ENCODE measurements at regions not wholly inside any gene's neighbourhood (a gene's known extent, or its start where the extent isn't known, plus 50 kb on each side); places are given as distances from the start of the nearest gene placed in this dataset.

GRCh38 chr2:120878970-120879369, 143.3 kb downstream of the GLI2 start:
- Histone ChIP-seq H3K9ac (ENCODE audit: low read length) (no peak overlapping the region), H3K9me3 (ENCODE audit: control insufficient read depth, low read length) (no peaks in the 10 kb centered on the region), H3K36me3 (ENCODE audit: control insufficient read depth, insufficient read depth, low read length) (no peaks in the 10 kb centered on the region), H3K27me3 (ENCODE audit: control insufficient read depth, insufficient read depth, low read length) (peaks cover 15% of the 10 kb centered on the region), H3K4me1 (ENCODE audit: control insufficient read depth, insufficient read depth, low read length) (peaks cover 6% of the 10 kb centered on the region), H3K4me3 (ENCODE audit: low read length) (no peak overlapping the region)

- H3K9ac ChIP-seq (ENCODE audit: low read length) = no peak overlapping the region
- peaks cover 15% of the 10 kb centered on the region for H3K27me3 ChIP-seq (ENCODE audit: control insufficient read depth, insufficient read depth, low read length)
- H3K4me3 ChIP-seq (ENCODE audit: low read length) = no peak overlapping the region
- no peaks in the 10 kb centered on the region for H3K36me3 ChIP-seq (ENCODE audit: control insufficient read depth, insufficient read depth, low read length)
- no peaks in the 10 kb centered on the region for H3K9me3 ChIP-seq (ENCODE audit: control insufficient read depth, low read length)
- peaks cover 6% of the 10 kb centered on the region for H3K4me1 ChIP-seq (ENCODE audit: control insufficient read depth, insufficient read depth, low read length)
Measured at GRCh38 chr2:120879431-120880295, 144.0 kb downstream of the GLI2 start.

GRCh38 chr2:120880381-120880780, 144.7 kb downstream of the GLI2 start:
- peaks cover under 1% of the 10 kb centered on the region for H3K4me1 ChIP-seq (ENCODE audit: control insufficient read depth, insufficient read depth, low read length)
- no peak overlapping the region for H3K4me3 ChIP-seq (ENCODE audit: low read length)

GRCh38 chr2:120881981-120882788, 146.5 kb downstream of the GLI2 start:
- H3K4me1 ChIP-seq (ENCODE audit: control insufficient read depth, insufficient read depth, low read length) = peaks cover 11% of the 10 kb centered on the region

More at GRCh38 chr2:120880381-120880780, 144.7 kb downstream of the GLI2 start:
- H3K9ac ChIP-seq (ENCODE audit: low read length) = no peak overlapping the region
- H3K9me3 ChIP-seq (ENCODE audit: control insufficient read depth, low read length) = no peaks in the 10 kb centered on the region
- H3K36me3 ChIP-seq (ENCODE audit: control insufficient read depth, insufficient read depth, low read length) = no peaks in the 10 kb centered on the region
- peaks cover 15% of the 10 kb centered on the region for H3K27me3 ChIP-seq (ENCODE audit: control insufficient read depth, insufficient read depth, low read length)

GRCh38 chr2:120883607-120884440, 148.2 kb downstream of the GLI2 start:
- peaks cover 27% of the 10 kb centered on the region for H3K4me1 ChIP-seq (ENCODE audit: control insufficient read depth, insufficient read depth, low read length)
- H3K9me3 ChIP-seq (ENCODE audit: control insufficient read depth, low read length) = no peaks in the 10 kb centered on the region
- H3K27me3 ChIP-seq (ENCODE audit: control insufficient read depth, insufficient read depth, low read length) = peaks cover 26% of the 10 kb centered on the region
- H3K36me3 ChIP-seq (ENCODE audit: control insufficient read depth, insufficient read depth, low read length) = no peaks in the 10 kb centered on the region
- no peak overlapping the region for H3K4me3 ChIP-seq (ENCODE audit: low read length)
- H3K9ac ChIP-seq (ENCODE audit: low read length) = no peak overlapping the region

More at GRCh38 chr2:120881981-120882788, 146.5 kb downstream of the GLI2 start:
- no peaks in the 10 kb centered on the region for H3K9me3 ChIP-seq (ENCODE audit: control insufficient read depth, low read length)
- peaks cover 19% of the 10 kb centered on the region for H3K27me3 ChIP-seq (ENCODE audit: control insufficient read depth, insufficient read depth, low read length)
- no peak overlapping the region for H3K9ac ChIP-seq (ENCODE audit: low read length)
- H3K36me3 ChIP-seq (ENCODE audit: control insufficient read depth, insufficient read depth, low read length) = no peaks in the 10 kb centered on the region
- H3K4me3 ChIP-seq (ENCODE audit: low read length) = no peak overlapping the region

GRCh38 chr2:120884472-120885290, 149.0 kb downstream of the GLI2 start:
- H3K4me1 ChIP-seq (ENCODE audit: control insufficient read depth, insufficient read depth, low read length) = peaks cover 27% of the 10 kb centered on the region
- H3K36me3 ChIP-seq (ENCODE audit: control insufficient read depth, insufficient read depth, low read length) = no peaks in the 10 kb centered on the region
- H3K9ac ChIP-seq (ENCODE audit: low read length) = no peak overlapping the region
- peaks cover 22% of the 10 kb centered on the region for H3K27me3 ChIP-seq (ENCODE audit: control insufficient read depth, insufficient read depth, low read length)
- no peaks in the 10 kb centered on the region for H3K9me3 ChIP-seq (ENCODE audit: control insufficient read depth, low read length)
- no peak overlapping the region for H3K4me3 ChIP-seq (ENCODE audit: low read length)

GRCh38 chr2:120885321-120885720, 149.7 kb downstream of the GLI2 start:
- no peak overlapping the region for H3K4me3 ChIP-seq (ENCODE audit: low read length)
- H3K4me1 ChIP-seq (ENCODE audit: control insufficient read depth, insufficient read depth, low read length) = peaks cover 27% of the 10 kb centered on the region
- no peak overlapping the region for H3K9ac ChIP-seq (ENCODE audit: low read length)
- peaks cover 17% of the 10 kb centered on the region for H3K27me3 ChIP-seq (ENCODE audit: control insufficient read depth, insufficient read depth, low read length)
- no peaks in the 10 kb centered on the region for H3K9me3 ChIP-seq (ENCODE audit: control insufficient read depth, low read length)
- no peaks in the 10 kb centered on the region for H3K36me3 ChIP-seq (ENCODE audit: control insufficient read depth, insufficient read depth, low read length)

GRCh38 chr2:120885749-120886148, 150.1 kb downstream of the GLI2 start:
- H3K9ac ChIP-seq (ENCODE audit: low read length) = no peak overlapping the region
- H3K27me3 ChIP-seq (ENCODE audit: control insufficient read depth, insufficient read depth, low read length) = peaks cover 15% of the 10 kb centered on the region
- no peaks in the 10 kb centered on the region for H3K9me3 ChIP-seq (ENCODE audit: control insufficient read depth, low read length)
- H3K36me3 ChIP-seq (ENCODE audit: control insufficient read depth, insufficient read depth, low read length) = no peaks in the 10 kb centered on the region
- no peak overlapping the region for H3K4me3 ChIP-seq (ENCODE audit: low read length)
- peaks cover 27% of the 10 kb centered on the region for H3K4me1 ChIP-seq (ENCODE audit: control insufficient read depth, insufficient read depth, low read length)

GRCh38 chr2:120886534-120887319, 151.1 kb downstream of the GLI2 start:
- Histone ChIP-seq H3K9me3 (ENCODE audit: control insufficient read depth, low read length) (no peaks in the 10 kb centered on the region), H3K9ac (ENCODE audit: low read length) (no peak overlapping the region)

GRCh38 chr2:120887320-120887697, 151.6 kb downstream of the GLI2 start:
- H3K4me1 ChIP-seq (ENCODE audit: control insufficient read depth, insufficient read depth, low read length) = peaks cover 27% of the 10 kb centered on the region
- H3K36me3 ChIP-seq (ENCODE audit: control insufficient read depth, insufficient read depth, low read length) = no peaks in the 10 kb centered on the region
- H3K9ac ChIP-seq (ENCODE audit: low read length) = no peak overlapping the region

More at GRCh38 chr2:120886534-120887319, 151.1 kb downstream of the GLI2 start:
- no peaks in the 10 kb centered on the region for H3K36me3 ChIP-seq (ENCODE audit: control insufficient read depth, insufficient read depth, low read length)
- peaks cover 27% of the 10 kb centered on the region for H3K4me1 ChIP-seq (ENCODE audit: control insufficient read depth, insufficient read depth, low read length)
- H3K27me3 ChIP-seq (ENCODE audit: control insufficient read depth, insufficient read depth, low read length) = peaks cover 10% of the 10 kb centered on the region
- no peak overlapping the region for H3K4me3 ChIP-seq (ENCODE audit: low read length)

More at GRCh38 chr2:120887320-120887697, 151.6 kb downstream of the GLI2 start:
- H3K4me3 ChIP-seq (ENCODE audit: low read length) = no peak overlapping the region
- peaks cover 10% of the 10 kb centered on the region for H3K27me3 ChIP-seq (ENCODE audit: control insufficient read depth, insufficient read depth, low read length)
- no peaks in the 10 kb centered on the region for H3K9me3 ChIP-seq (ENCODE audit: control insufficient read depth, low read length)

Data from mucosa of stomach (tissue), 1 donor.